ENCODE measurements at regions not wholly inside any gene's neighbourhood (a gene's known extent, or its start where the extent isn't known, plus 50 kb on each side); places are given as distances from the start of the nearest gene placed in this dataset.
A peak's percentile ranks its signal among the peaks of the same experiment; 100 is the strongest.
"Not testable (repeated sequence)": the region's sequence is repeated elsewhere in the genome, so short reads cannot be mapped to it uniquely, and the experiment has no call there.

- no peak overlapping the region for H3K4me3 Mint-ChIP-seq
- H3K36me3 Mint-ChIP-seq = no peaks in the 10 kb centered on the region
- no peaks in the 10 kb centered on the region for H3K4me1 Mint-ChIP-seq
- H3K27me3 Mint-ChIP-seq (ENCODE audit: low read depth) = no peaks in the 10 kb centered on the region
- no peak overlapping the region for H3K27ac Mint-ChIP-seq
- TF ChIP-seq CTCF (IDR thresholded peaks at IDR 0.05; ENCODE audit: unreplicated experiment) = no peak
- DNase-seq (ENCODE audit: low spot score in 2 of 2, unreplicated experiment in 2 of 2) = no peak
- peaks cover 46% of the 10 kb centered on the region for H3K9me3 Mint-ChIP-seq
These were observed 193.7 kb downstream of the SHCBP1 start for GRCh38 chr16:46427340-46428107.

GRCh38 chr16:46426336-46426735 is 194.8 kb downstream of the SHCBP1 start:
- TF ChIP-seq CTCF (IDR thresholded peaks at IDR 0.05; ENCODE audit: unreplicated experiment) = no peak
- Mint-ChIP-seq H3K27ac (no peak overlapping the region), H3K36me3 (no peaks in the 10 kb centered on the region), H3K4me1 (no peaks in the 10 kb centered on the region), H3K4me3 (no peak overlapping the region), H3K9me3 (peaks cover 47% of the 10 kb centered on the region), H3K27me3 (ENCODE audit: low read depth) (no peaks in the 10 kb centered on the region)
- no peak for DNase-seq (ENCODE audit: low spot score in 2 of 2, unreplicated experiment in 2 of 2)

- Mint-ChIP-seq H3K9me3 (peaks cover 26% of the 10 kb centered on the region), H3K36me3 (peaks cover 19% of the 10 kb centered on the region), H3K27me3 (ENCODE audit: low read depth) (no peaks in the 10 kb centered on the region), H3K4me3 (no peak overlapping the region), H3K27ac (no peak overlapping the region), H3K4me1 (no peaks in the 10 kb centered on the region)
- TF ChIP-seq CTCF (IDR thresholded peaks at IDR 0.05; ENCODE audit: unreplicated experiment) = no peak
- no peak for DNase-seq (ENCODE audit: low spot score in 2 of 2, unreplicated experiment in 2 of 2)
These were observed 217.2 kb downstream of the SHCBP1 start for GRCh38 chr16:46404028-46404427.

- H3K27me3 Mint-ChIP-seq (ENCODE audit: low read depth); H3K9me3 Mint-ChIP-seq; H3K4me1 Mint-ChIP-seq; H3K27ac Mint-ChIP-seq; H3K36me3 Mint-ChIP-seq; H3K4me3 Mint-ChIP-seq: not testable (repeated sequence)
- peak in 1 of 2 experiments; percentile 76 for DNase-seq (ENCODE audit: low spot score in 2 of 2, unreplicated experiment in 2 of 2)
These were observed 222.6 kb downstream of the SHCBP1 start for GRCh38 chr16:46398559-46398958.

DNA sequence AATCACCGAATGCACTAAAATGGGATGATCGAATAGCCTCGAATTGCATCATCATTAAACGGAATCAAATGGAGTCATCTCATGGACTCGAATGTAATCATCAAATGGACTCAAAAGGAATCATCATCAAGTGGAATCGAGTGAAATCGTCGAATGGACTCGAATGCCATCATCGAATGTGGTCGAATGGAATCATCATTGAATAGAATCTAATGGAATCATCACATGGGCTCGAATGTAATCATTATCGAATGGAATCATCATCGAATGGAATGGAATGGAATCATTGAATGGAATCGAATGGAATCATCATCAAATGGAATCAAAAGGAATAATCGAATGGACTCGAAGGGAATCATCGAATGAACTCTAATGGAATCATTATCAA is 224.3 kb downstream of the SHCBP1 start:
- H3K4me3 Mint-ChIP-seq; H3K4me1 Mint-ChIP-seq; H3K9me3 Mint-ChIP-seq; H3K27ac Mint-ChIP-seq; H3K27me3 Mint-ChIP-seq (ENCODE audit: low read depth); H3K36me3 Mint-ChIP-seq; DNase-seq (ENCODE audit: low spot score in 2 of 2, unreplicated experiment in 2 of 2): not testable (repeated sequence)

DNA sequence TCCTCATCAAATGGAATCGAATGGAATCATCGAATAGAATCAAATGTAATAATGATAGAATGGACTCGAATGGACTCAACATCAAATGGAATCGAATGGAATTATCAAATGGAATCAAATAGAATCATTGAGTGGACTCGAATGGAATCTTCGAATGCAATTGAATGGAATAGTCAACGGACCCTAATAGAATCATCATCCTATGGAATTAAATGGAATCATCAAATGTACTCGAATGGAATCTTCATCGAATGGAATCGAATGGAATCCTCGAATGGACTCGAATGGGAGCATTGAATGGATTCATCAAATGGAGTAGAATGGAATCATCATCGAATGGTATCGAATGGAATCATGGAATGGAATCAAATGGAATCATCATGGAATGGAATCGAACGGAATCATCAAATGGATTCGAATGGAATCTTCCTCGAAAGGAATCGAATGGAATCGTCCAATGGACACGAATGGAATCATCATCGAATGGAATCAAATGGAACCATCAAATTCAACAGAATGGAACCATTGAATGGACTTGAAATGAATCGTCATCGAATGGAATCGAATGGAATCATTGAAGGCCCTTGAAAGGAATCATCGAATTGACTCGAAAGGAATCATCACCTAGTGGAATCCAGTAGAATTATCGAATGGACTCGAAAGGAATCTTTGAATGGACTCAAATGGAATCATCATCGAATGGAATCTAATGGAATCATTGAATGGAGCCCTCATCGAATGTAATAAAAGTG is 224.9 kb downstream of the SHCBP1 start:
- not testable (repeated sequence) for H3K4me1 Mint-ChIP-seq; H3K36me3 Mint-ChIP-seq; H3K9me3 Mint-ChIP-seq; DNase-seq (ENCODE audit: low spot score in 2 of 2, unreplicated experiment in 2 of 2); H3K27me3 Mint-ChIP-seq (ENCODE audit: low read depth); H3K27ac Mint-ChIP-seq; H3K4me3 Mint-ChIP-seq

DNA sequence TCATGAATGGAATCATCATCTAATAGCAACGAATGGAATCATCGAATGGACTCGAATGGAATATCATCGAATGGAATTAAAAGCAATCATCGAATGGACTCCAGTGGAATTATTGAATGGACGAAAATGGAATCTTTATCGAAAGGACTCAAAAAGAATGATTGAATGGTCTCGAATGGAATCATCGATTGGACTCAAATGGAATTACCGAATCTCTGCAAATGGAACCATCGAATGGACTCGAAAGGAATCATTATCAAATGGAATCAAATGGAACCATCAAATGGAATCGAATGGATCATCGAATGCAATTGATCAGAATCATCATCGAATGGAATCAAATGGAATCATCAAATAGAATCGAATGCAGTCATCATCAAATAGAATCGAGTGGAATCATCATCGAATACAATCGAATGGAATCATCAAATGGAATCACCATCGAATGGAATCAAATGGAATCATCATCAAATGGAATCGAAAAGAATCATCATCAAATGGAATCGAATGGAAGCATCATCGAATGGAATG is 225.7 kb downstream of the SHCBP1 start:
- not testable (repeated sequence) for H3K9me3 Mint-ChIP-seq; H3K4me3 Mint-ChIP-seq; H3K4me1 Mint-ChIP-seq; DNase-seq (ENCODE audit: low spot score in 2 of 2, unreplicated experiment in 2 of 2); H3K27ac Mint-ChIP-seq; H3K36me3 Mint-ChIP-seq; H3K27me3 Mint-ChIP-seq (ENCODE audit: low read depth)

DNA sequence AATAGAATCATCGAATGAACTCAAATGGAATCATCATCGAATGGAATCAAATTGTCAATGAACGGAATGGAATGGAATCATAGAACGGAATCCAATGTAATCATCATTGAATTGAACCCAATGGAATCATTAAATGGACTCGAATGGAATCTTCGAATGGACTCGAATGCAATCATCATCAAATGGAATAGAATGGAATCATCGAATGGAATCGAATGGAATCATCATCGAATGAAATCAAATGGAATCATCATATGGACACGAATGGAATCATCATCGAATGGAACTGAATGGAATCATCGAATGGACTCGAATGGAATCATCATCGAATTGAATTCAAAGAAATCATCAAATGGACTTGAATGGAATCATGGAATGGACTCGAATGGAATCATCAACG is 226.2 kb downstream of the SHCBP1 start:
- H3K27ac Mint-ChIP-seq; H3K4me3 Mint-ChIP-seq; H3K9me3 Mint-ChIP-seq; H3K36me3 Mint-ChIP-seq; H3K27me3 Mint-ChIP-seq (ENCODE audit: low read depth); DNase-seq (ENCODE audit: low spot score in 2 of 2, unreplicated experiment in 2 of 2); H3K4me1 Mint-ChIP-seq: not testable (repeated sequence)

- H3K4me1 Mint-ChIP-seq; H3K9me3 Mint-ChIP-seq; H3K36me3 Mint-ChIP-seq; H3K27ac Mint-ChIP-seq; H3K4me3 Mint-ChIP-seq; H3K27me3 Mint-ChIP-seq (ENCODE audit: low read depth); DNase-seq (ENCODE audit: low spot score in 2 of 2, unreplicated experiment in 2 of 2): not testable (repeated sequence)
These were observed 227.0 kb downstream of the SHCBP1 start for GRCh38 chr16:46394149-46394548.

GRCh38 chr16:46392930-46393722 is 228.1 kb downstream of the SHCBP1 start:
- not testable (repeated sequence) for DNase-seq (ENCODE audit: low spot score in 2 of 2, unreplicated experiment in 2 of 2); H3K4me1 Mint-ChIP-seq; H3K27me3 Mint-ChIP-seq (ENCODE audit: low read depth)

More at GRCh38 chr16:46392930-46393722, 228.1 kb downstream of the SHCBP1 start:
- not testable (repeated sequence) for H3K4me3 Mint-ChIP-seq, H3K27ac Mint-ChIP-seq, H3K9me3 Mint-ChIP-seq, H3K36me3 Mint-ChIP-seq

All from mesothelial cell of epicardium (in vitro differentiated cells).